ENCODE measurements at regions not wholly inside any gene's neighbourhood (a gene's known extent, or its start where the extent isn't known, plus 50 kb on each side); places are given as distances from the start of the nearest gene placed in this dataset.

GRCh38 chr20:60372822-60373221, 414.6 kb downstream of the CDH26 start:
- peaks cover 18% of the 10 kb centered on the region for H3K9me3 Mint-ChIP-seq
- no peak overlapping the region for H3K27ac Mint-ChIP-seq
- peaks cover 11% of the 10 kb centered on the region for H3K4me1 Mint-ChIP-seq
- H3K27me3 Mint-ChIP-seq (ENCODE audit: insufficient read depth), result peaks cover 6% of the 10 kb centered on the region
- TF ChIP-seq, protein P1, sequence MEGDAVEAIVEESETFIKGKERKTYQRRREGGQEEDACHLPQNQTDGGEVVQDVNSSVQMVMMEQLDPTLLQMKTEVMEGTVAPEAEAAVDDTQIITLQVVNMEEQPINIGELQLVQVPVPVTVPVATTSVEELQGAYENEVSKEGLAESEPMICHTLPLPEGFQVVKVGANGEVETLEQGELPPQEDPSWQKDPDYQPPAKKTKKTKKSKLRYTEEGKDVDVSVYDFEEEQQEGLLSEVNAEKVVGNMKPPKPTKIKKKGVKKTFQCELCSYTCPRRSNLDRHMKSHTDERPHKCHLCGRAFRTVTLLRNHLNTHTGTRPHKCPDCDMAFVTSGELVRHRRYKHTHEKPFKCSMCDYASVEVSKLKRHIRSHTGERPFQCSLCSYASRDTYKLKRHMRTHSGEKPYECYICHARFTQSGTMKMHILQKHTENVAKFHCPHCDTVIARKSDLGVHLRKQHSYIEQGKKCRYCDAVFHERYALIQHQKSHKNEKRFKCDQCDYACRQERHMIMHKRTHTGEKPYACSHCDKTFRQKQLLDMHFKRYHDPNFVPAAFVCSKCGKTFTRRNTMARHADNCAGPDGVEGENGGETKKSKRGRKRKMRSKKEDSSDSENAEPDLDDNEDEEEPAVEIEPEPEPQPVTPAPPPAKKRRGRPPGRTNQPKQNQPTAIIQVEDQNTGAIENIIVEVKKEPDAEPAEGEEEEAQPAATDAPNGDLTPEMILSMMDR (conservative IDR thresholded peaks at IDR 0.05), result no peak
- H3K27ac ChIP-seq (ENCODE audit: low read depth, low read length), result no peak overlapping the region
- H3K36me3 Mint-ChIP-seq (ENCODE audit: low read depth), result no peaks in the 10 kb centered on the region
- H3K9ac ChIP-seq (ENCODE audit: extremely low read depth, low read length, poor library complexity, severe bottlenecking), result no peak overlapping the region
- no peak overlapping the region for H3K4me3 ChIP-seq (ENCODE audit: low read length)
- no peaks in the 10 kb centered on the region for H3K4me1 ChIP-seq (ENCODE audit: control insufficient read depth, insufficient read depth, low read length)
- H3K4me3 Mint-ChIP-seq, result no peak overlapping the region
- WGBS, 2 experiments (ENCODE audit: insufficient coverage in 1 of 2, insufficient read length in 1 of 2), result 83 to 90% methylated on average over 3 to 4 of the region's 4 CpGs
- no peaks in the 10 kb centered on the region for H3K9me3 ChIP-seq (ENCODE audit: control insufficient read depth, low read length)
- no peaks in the 10 kb centered on the region for H3K27me3 ChIP-seq (ENCODE audit: control insufficient read depth, insufficient read depth, low read length, poor library complexity, severe bottlenecking)
- H3K36me3 ChIP-seq (ENCODE audit: control insufficient read depth, insufficient read depth, low read length), result no peaks in the 10 kb centered on the region
- DNase-seq, result no peak

DNA sequence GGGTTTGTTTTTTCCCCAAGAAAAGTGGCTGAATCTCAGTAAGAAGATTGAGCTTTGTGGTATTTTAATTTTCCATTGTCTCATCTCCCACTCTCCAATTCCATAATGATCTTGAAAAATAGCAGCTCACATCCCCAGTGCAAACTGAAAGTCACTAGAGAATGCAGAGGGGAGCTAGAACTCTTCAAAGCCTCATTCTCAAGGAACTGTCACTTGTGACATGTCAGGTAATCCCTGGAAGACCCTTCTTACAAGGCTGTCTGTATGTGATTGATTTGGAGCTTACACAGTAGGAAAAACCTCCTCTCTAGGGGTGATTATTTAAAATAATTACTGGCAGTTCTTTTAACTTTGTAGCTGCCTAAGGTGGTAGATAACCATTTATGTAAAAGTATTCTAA, 420.4 kb downstream of the CDH26 start:
- H3K36me3 Mint-ChIP-seq (ENCODE audit: low read depth), result no peaks in the 10 kb centered on the region
- TF ChIP-seq, protein P1 (conservative IDR thresholded peaks at IDR 0.05), result no peak
- no peak overlapping the region for H3K27ac Mint-ChIP-seq
- Histone ChIP-seq H3K4me1 (ENCODE audit: control insufficient read depth, insufficient read depth, low read length) (no peaks in the 10 kb centered on the region), H3K9ac (ENCODE audit: extremely low read depth, low read length, poor library complexity, severe bottlenecking) (no peak overlapping the region), H3K9me3 (ENCODE audit: control insufficient read depth, low read length) (no peaks in the 10 kb centered on the region), H3K36me3 (ENCODE audit: control insufficient read depth, insufficient read depth, low read length) (no peaks in the 10 kb centered on the region), H3K27me3 (ENCODE audit: control insufficient read depth, insufficient read depth, low read length, poor library complexity, severe bottlenecking) (no peaks in the 10 kb centered on the region), H3K4me3 (ENCODE audit: low read length) (no peak overlapping the region), H3K27ac (ENCODE audit: low read depth, low read length) (no peak overlapping the region)
- peaks cover 2% of the 10 kb centered on the region for H3K9me3 Mint-ChIP-seq
- DNase-seq, result no peak
- H3K27me3 Mint-ChIP-seq (ENCODE audit: insufficient read depth), result peaks cover 6% of the 10 kb centered on the region
- no peaks in the 10 kb centered on the region for H3K4me1 Mint-ChIP-seq
- H3K4me3 Mint-ChIP-seq, result no peak overlapping the region

- H3K27ac Mint-ChIP-seq, result no peak overlapping the region
- H3K4me1 ChIP-seq (ENCODE audit: control insufficient read depth, insufficient read depth, low read length), result no peaks in the 10 kb centered on the region
- no peak for DNase-seq
- no peaks in the 10 kb centered on the region for H3K4me1 Mint-ChIP-seq
- TF ChIP-seq, protein P1 (conservative IDR thresholded peaks at IDR 0.05), result no peak
- H3K4me3 ChIP-seq (ENCODE audit: low read length), result no peak overlapping the region
- H3K27ac ChIP-seq (ENCODE audit: low read depth, low read length), result no peak overlapping the region
- H3K4me3 Mint-ChIP-seq, result no peak overlapping the region
- no peaks in the 10 kb centered on the region for H3K9me3 ChIP-seq (ENCODE audit: control insufficient read depth, low read length)
- WGBS, 2 experiments (ENCODE audit: insufficient coverage in 1 of 2, insufficient read length in 1 of 2), result 96 to 100% methylated on average over 1 to 2 of the region's 3 CpGs
- no peaks in the 10 kb centered on the region for H3K27me3 ChIP-seq (ENCODE audit: control insufficient read depth, insufficient read depth, low read length, poor library complexity, severe bottlenecking)
- H3K9ac ChIP-seq (ENCODE audit: extremely low read depth, low read length, poor library complexity, severe bottlenecking), result no peak overlapping the region
- peaks cover 6% of the 10 kb centered on the region for H3K27me3 Mint-ChIP-seq (ENCODE audit: insufficient read depth)
- H3K9me3 Mint-ChIP-seq, result peaks cover 2% of the 10 kb centered on the region
- no peaks in the 10 kb centered on the region for H3K36me3 ChIP-seq (ENCODE audit: control insufficient read depth, insufficient read depth, low read length)
- H3K36me3 Mint-ChIP-seq (ENCODE audit: low read depth), result no peaks in the 10 kb centered on the region
Observed at GRCh38 chr20:60381643-60382400, 423.6 kb downstream of the CDH26 start.

Measured in endodermal cell (in vitro differentiated cells).